GM19372 (cell line): ENCODE measurements at regions not wholly inside any gene's neighbourhood (a gene's known extent, or its start where the extent isn't known, plus 50 kb on each side); places are given as distances from the start of the nearest gene placed in this dataset.

ENCODE experiments used
- ATAC-seq: cut with Tn5 transposase; IDR thresholded peaks from one replicate; pipeline ENCODE4 v1.9.1; 2021; ENCODE audit warnings: mild to moderate bottlenecking, low read depth, moderate library complexity; ENCODE audit not compliant: unreplicated experiment

DNA sequence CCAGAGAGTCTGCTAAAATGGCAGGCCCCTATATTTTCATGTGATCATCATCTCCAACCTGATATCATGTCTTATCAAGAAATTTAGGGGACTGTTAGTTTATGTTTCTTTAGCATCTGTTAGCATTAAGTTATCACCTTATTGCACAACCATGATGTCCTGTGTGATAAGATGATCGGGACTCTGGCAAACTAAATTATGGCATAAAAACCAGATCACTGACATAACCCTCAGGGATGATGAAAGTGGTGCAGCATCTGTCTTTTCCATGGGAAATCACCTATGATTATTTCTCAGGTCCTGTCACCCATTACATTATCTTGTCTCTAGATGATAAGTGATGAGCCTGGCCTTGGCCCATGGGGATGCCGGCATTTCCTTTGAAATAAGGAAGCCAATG, 458.6 kb upstream of the DCC start:
- ATAC-seq: no peak

- ATAC-seq: no peak
Measured at GRCh38 chr18:51884039-51884438, 456.0 kb upstream of the DCC start.

DNA sequence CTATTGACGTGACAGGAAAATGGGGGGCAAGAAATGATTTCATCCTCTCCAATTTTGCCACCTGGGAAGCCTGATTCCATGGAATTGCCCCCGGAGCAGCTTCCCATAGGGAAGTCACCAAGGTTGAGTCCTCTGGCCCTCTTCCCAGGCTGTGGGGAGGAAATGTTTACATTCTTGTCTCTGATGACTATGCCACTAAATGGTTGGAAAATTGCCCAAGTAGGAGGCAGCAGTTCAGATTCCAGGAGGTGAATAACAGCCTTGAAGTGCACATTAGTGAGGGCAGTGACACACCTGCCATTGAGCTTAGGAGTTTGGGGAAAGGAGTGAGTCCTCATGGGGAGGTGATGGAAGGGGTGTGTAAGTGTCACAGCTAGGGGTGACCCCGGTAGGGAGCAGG, 449.2 kb upstream of the DCC start:
- ATAC-seq: no peak

GRCh38 chr18:51891876-51892275, 448.1 kb upstream of the DCC start:
- ATAC-seq: no peak

- no peak for ATAC-seq
Measured at GRCh38 chr18:51897884-51898283, 442.1 kb upstream of the DCC start.

DNA sequence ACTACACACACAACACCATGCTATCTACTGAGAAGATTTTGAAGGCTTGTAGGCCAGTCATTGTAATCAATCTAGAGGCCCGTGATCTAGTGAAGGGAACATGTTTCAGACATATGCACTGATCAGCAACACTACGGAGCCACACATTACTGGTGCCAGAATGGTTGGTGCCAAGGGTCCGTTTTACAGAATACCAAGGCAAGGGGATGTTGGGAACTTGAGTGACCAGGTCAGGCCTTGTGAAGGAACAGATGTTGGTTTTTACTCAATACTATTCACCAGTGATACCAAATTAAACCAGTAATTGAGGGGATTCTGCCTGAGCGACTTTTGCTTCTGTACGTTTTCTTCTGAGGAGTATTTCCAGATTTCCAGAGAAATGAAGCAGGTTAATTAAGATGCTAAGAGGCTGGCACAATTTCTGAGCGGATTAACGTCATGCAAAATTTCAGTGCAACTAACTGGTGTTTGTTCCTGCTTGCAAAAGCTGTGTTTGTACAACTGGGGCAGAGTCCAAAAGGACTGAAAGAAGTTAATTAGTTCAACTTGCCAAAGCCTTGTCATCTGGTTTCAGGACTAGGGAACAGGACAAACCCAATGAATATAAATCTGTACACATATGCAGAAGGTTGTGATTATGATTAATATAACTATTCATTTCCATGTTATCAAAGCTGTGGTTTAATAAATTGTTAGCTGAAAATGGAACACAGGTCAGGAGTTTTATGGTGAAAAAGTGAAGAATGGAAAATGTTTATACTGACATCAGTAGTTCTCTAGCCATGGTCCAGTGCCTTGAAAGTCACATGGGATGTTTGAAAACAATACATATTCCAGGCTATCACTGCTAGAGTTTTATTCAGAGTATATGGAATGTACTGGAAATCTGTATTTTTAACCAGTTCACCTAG, 432.1 kb upstream of the DCC start:
- no peak for ATAC-seq

- no peak for ATAC-seq
Measured at GRCh38 chr18:51908598-51908944, 431.4 kb upstream of the DCC start.

DNA sequence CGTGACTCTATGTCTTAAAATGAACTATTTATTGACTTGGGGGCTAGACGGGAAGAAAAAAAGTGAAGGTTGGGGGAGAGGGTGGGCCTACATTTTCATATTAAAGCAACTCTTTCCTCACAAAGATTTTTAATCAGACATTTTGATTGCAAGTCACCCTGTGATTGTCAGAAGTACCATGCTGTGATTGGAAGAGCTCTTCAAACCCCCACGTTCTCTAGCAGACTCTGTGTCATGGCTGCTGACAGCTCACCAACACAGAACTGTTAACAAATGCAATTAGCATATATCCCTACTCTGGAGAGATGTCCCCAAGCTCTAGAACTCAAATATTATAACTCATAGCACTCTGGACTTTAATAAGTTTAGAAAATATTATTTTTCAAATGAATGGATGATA, 428.4 kb upstream of the DCC start:
- ATAC-seq: no peak

GRCh38 chr18:51912381-51912780, 427.6 kb upstream of the DCC start:
- ATAC-seq: no peak

- no peak for ATAC-seq
Measured at GRCh38 chr18:51915176-51915575, 424.8 kb upstream of the DCC start.

- no peak for ATAC-seq
Measured at GRCh38 chr18:51921862-51922261, 418.1 kb upstream of the DCC start.

- ATAC-seq: no peak
Measured at GRCh38 chr18:51933903-51934302, 406.1 kb upstream of the DCC start.

DNA sequence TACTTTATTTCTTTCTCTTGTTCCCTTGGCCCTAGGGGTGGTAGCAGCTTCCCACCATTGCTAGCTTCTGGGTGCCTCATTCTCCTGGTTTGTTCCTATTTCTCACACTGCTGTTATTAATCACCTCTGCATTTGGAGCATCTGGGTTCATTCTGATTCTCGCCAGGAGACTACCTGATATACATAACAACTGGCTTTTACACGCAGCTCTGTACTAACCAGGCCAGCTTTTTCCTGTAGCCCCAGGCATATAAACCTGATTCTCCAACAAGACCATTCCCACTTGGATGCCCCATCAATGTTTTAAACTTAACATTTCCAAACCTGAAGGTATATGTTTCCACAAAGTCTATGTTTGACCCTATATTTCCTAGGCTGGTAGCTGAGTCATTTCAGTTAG, 403.9 kb upstream of the DCC start:
- no peak for ATAC-seq

GRCh38 chr18:51941999-51942398, 398.0 kb upstream of the DCC start:
- no peak for ATAC-seq

DNA sequence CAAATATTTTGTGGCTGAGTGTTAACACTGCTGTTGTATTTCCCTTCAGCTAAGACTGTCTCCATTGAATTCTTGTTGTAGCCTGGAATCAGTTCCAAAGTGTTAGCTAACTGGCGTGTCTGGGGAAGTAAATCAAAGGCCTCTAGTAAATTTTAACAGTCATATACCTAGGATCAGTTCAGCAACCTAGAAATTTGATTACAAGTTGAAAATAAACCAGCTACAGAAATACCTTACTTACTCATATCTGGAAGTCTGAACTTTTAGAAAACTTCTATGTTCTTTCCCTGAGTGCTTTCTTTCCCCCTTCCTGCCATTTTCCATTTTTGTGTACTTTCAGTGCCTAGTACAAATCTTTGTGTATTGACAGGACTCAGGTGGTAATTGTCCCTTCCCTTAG, 396.7 kb upstream of the DCC start:
- no peak for ATAC-seq

GRCh38 chr18:51946946-51947345, 393.1 kb upstream of the DCC start:
- ATAC-seq: no peak

GRCh38 chr18:51952844-51953243, 387.2 kb upstream of the DCC start:
- no peak for ATAC-seq

GRCh38 chr18:51953521-51953920, 386.5 kb upstream of the DCC start:
- ATAC-seq: peak; percentile 61

- ATAC-seq: no peak
Measured at GRCh38 chr18:51955136-51955535, 384.9 kb upstream of the DCC start.

DNA sequence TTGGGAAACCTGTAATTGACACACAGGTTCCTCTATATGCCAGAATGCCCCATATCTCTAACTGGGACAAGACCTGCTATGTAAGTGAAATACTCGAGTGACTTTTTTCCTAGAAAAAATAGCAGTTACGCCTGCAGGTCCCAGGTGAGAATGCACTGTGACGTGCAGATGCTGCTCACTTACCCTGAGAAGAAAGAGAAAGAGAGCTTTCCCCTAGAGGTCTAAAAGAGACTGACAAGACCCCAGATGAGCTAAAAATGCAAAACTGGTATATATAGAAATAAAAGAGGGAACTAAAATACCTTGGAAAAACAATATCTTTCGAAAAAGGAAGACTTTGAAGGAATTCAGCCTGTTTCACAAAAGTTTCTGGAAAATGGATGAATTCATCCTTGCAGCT, 383.0 kb upstream of the DCC start:
- ATAC-seq: no peak

GRCh38 chr18:51980101-51980500, 359.9 kb upstream of the DCC start:
- ATAC-seq: no peak

- ATAC-seq: no peak
Measured at GRCh38 chr18:51988277-51988676, 351.7 kb upstream of the DCC start.

GRCh38 chr18:51997129-51997528, 342.9 kb upstream of the DCC start:
- ATAC-seq: no peak
